Endothelial cell of umbilical vein (primary cell): ENCODE measurements at regions not wholly inside any gene's neighbourhood (a gene's known extent, or its start where the extent isn't known, plus 50 kb on each side); places are given as distances from the start of the nearest gene placed in this dataset.

Experiments
- BruUV-seq: library from RNA; stranded (reverse); fragments of 400-500 nt; replicated peaks from 2 replicates; lab custom pipeline; 2021; lab: Mats Ljungman, UMichigan
- CTCF ChIA-PET: fragments of 300-600, 350-600 bp; sonication (Branson Sonifier 250); formaldehyde crosslinking; loops from one replicate; lab custom pipeline; 2021; ENCODE audit warnings: antibody characterized with exemption, inconsistent platforms; lab: Charles Lee
- POLR2A ChIA-PET: fragments of 300-600, 350-600 bp; sonication (Branson Sonifier 250); formaldehyde crosslinking; loops from one replicate; lab custom pipeline; 2021; ENCODE audit warnings: antibody characterized with exemption, inconsistent platforms; lab: Charles Lee
- DNase-seq: peaks from one replicate; pipeline ENCODE4 v3.0.0-alpha.2; 2011; ENCODE audit warnings: low read depth, low spot score
- FAIRE-seq: peaks from 2 replicates; lab custom pipeline; 2011; peaks lifted over from hg19 to GRCh38; lab: Jason Lieb, UNC
- H2AFZ ChIP-seq: 2 replicates; pipeline ENCODE4 v1.6.0; 2012; ENCODE audit warnings: low read depth, low read length, control low read depth, inconsistent platforms
- H3K27ac ChIP-seq: 2 replicates; pipeline ENCODE4 v1.5.1; 2011; ENCODE audit warnings: low read depth, mild to moderate bottlenecking, control low read depth, low read length, moderate library complexity; ENCODE audit not compliant: insufficient read depth
- H3K27me3 ChIP-seq, 2 experiments: 2 replicates each; pipeline versions ENCODE4 v1.6.0 to v1.6.1; 2011; ENCODE audit warnings: low read length in 2 of 2, mixed read lengths in 1 of 2; ENCODE audit not compliant: control insufficient read depth in 2 of 2, insufficient read depth in 2 of 2
- H3K36me3 ChIP-seq, 2 experiments: 2 replicates in 1 of 2; 3 replicates in 1 of 2; pipeline ENCODE4 v1.5.1; 2011; ENCODE audit warnings: low read length in 2 of 2, mild to moderate bottlenecking in 1 of 2, moderate library complexity in 1 of 2; ENCODE audit not compliant: control insufficient read depth in 2 of 2, insufficient read depth in 2 of 2; ENCODE audit errors: extremely low read depth in 1 of 2
- H3K4me1 ChIP-seq: 3 replicates; pipeline ENCODE4 v1.5.1; 2011; ENCODE audit warnings: mild to moderate bottlenecking, low read length; ENCODE audit not compliant: control insufficient read depth, insufficient read depth; ENCODE audit errors: extremely low read depth
- H3K4me2 ChIP-seq: 2 replicates; pipeline ENCODE4 v1.6.1; 2011; ENCODE audit warnings: low read length, control low read depth, mixed read lengths; ENCODE audit not compliant: insufficient read depth
- H3K4me3 ChIP-seq, 3 experiments: fragments of 200-600 bp in 1 of 3; sonication (generic), shearing (Covaris generic) in 1 of 3; replicated peaks in 1 of 3; 2 replicates each; pipeline ENCODE4 v1.5.1; 2011 to 2016; ENCODE audit warnings: control low read depth in 3 of 3, low read length in 3 of 3, mild to moderate bottlenecking in 2 of 3, inconsistent platforms in 1 of 3, low read depth in 1 of 3, moderate library complexity in 1 of 3; ENCODE audit not compliant: insufficient read depth in 1 of 3
- H3K79me2 ChIP-seq: 2 replicates; pipeline ENCODE4 v1.6.0; 2012; ENCODE audit warnings: low read length, inconsistent platforms; ENCODE audit not compliant: control insufficient read depth, insufficient read depth
- H3K9ac ChIP-seq: replicated peaks from 2 replicates; pipeline ENCODE3; 2011; ENCODE audit warnings: low read length, control low read depth; ENCODE audit not compliant: insufficient read depth; ENCODE audit errors: extremely low read depth
- H3K9me1 ChIP-seq: replicated peaks from 3 replicates; pipeline ENCODE4 v1.6.0; 2011; ENCODE audit warnings: mild to moderate bottlenecking, low read length; ENCODE audit not compliant: control insufficient read depth, insufficient read depth; ENCODE audit errors: extremely low read depth
- H3K9me3 ChIP-seq: replicated peaks from 2 replicates; pipeline ENCODE4 v1.5.1; 2012; ENCODE audit warnings: low read length, inconsistent platforms; ENCODE audit not compliant: control insufficient read depth, insufficient read depth
- H4K20me1 ChIP-seq: replicated peaks from 2 replicates; pipeline ENCODE3; 2011; ENCODE audit warnings: mild to moderate bottlenecking, low read length; ENCODE audit not compliant: control insufficient read depth, insufficient read depth; ENCODE audit errors: extremely low read depth
- CTCF ChIP-seq, 2 donors: IDR thresholded peaks; 1 replicate in 1 of 2; 2 replicates in 1 of 2; pipeline ENCODE4 v1.5.1; 2011; ENCODE audit warnings: low read length in 2 of 2, mild to moderate bottlenecking in 2 of 2, moderate library complexity in 2 of 2, control low read depth in 1 of 2, inconsistent platforms in 1 of 2, low read depth in 1 of 2; ENCODE audit not compliant: insufficient read depth in 1 of 2; ENCODE audit errors: extremely low read depth in 1 of 2
- EZH2 ChIP-seq: IDR thresholded peaks from 2 replicates; pipeline ENCODE4 v1.6.1; 2012; ENCODE audit warnings: borderline replicate concordance, low read depth, mild to moderate bottlenecking, moderate library complexity, low read length, inconsistent platforms; ENCODE audit not compliant: severe bottlenecking
- FOS ChIP-seq: IDR thresholded peaks from 2 replicates; pipeline ENCODE4 v1.6.1; 2011; ENCODE audit warnings: mild to moderate bottlenecking, low read length, moderate library complexity, borderline replicate concordance; ENCODE audit not compliant: insufficient read depth
- GATA2 ChIP-seq: IDR thresholded peaks from 2 replicates; pipeline ENCODE4 v1.7.0; 2011; ENCODE audit warnings: low read depth, mild to moderate bottlenecking, moderate library complexity, mixed read lengths, low read length; ENCODE audit not compliant: insufficient read length, insufficient read depth
- MYC ChIP-seq: IDR thresholded peaks from one replicate; pipeline ENCODE4 v1.6.1; 2011; ENCODE audit warnings: mild to moderate bottlenecking, low read depth, low read length
- POLR2A ChIP-seq: IDR thresholded peaks from 2 replicates; pipeline ENCODE4 v1.6.1; 2012; ENCODE audit warnings: low read depth, mild to moderate bottlenecking, control low read depth, low read length
- POLR2AphosphoS5 ChIP-seq: IDR thresholded peaks from 2 replicates; pipeline ENCODE4 v1.6.1; 2012; ENCODE audit warnings: low read depth, mild to moderate bottlenecking, control low read depth, low read length, moderate library complexity; ENCODE audit not compliant: insufficient read depth
- dilution Hi-C: fragments of 300-500 bp; cut with MboI; formaldehyde crosslinking; loops from one replicate; pipeline ENCODE4 v1.15.0; 2019; ENCODE audit warnings: low sequenced_read_pairs; ENCODE audit not compliant: extremely low pct_ligation_motif_present
- intact Hi-C: fragments of 100-400 bp; cut with micrococcal nuclease; formaldehyde crosslinking; loops from one replicate; pipeline ENCODE4 v1.10.0; 2022

GRCh38 chr13:33678084-33678483 is 139.9 kb upstream of the RFC3 start:
- no peak overlapping the region for H3K9ac ChIP-seq

More at GRCh38 chr13:33678084-33678483, 139.9 kb upstream of the RFC3 start:
- DNase-seq (no peak), FAIRE-seq (no peak)
- no peak overlapping the region for H3K27ac ChIP-seq
- H3K4me1 ChIP-seq = peaks cover 15% of the 10 kb centered on the region
- no peak overlapping the region for H3K4me3 ChIP-seq
- intact Hi-C loops = loop anchor here (5.0 kb wide), 1 partner anchor 44 kb away; no protein-coding TSS in a partner anchor
- no peaks in the 10 kb centered on the region for H3K27me3 ChIP-seq
- BruUV-seq = no TSS peak
- no peak overlapping the region for H3K4me2 ChIP-seq
- ChIA-PET POLR2A (interaction anchor here (0.6 kb wide), 1 partner anchor 806 kb away, joined by 6 read pairs; no protein-coding TSS in a partner anchor), CTCF (interaction anchor here (1.1 to 1.6 kb wide), 3 partner anchors 18 to 44 kb away, joined by 3 to 4 read pairs (median 3); no protein-coding TSS in a partner anchor)
- no peaks in the 10 kb centered on the region for H3K79me2 ChIP-seq
- H3K36me3 ChIP-seq = no peaks in the 10 kb centered on the region
- TF ChIP-seq POLR2AphosphoS5 (no peak), EZH2 (no peak), POLR2A (no peak), MYC (no peak), GATA2 (no peak), CTCF (IDR thresholded peaks at IDR 0.05; ENCODE audit: extremely low read depth in 1 of 2, insufficient read depth in 1 of 2, low read depth in 1 of 2, low read length in 2 of 2) (no peak), FOS (no peak)
- no peaks in the 10 kb centered on the region for H4K20me1 ChIP-seq
- dilution Hi-C loops = no loop called here
- no peaks in the 10 kb centered on the region for H3K9me1 ChIP-seq
- H2AFZ ChIP-seq = no peak overlapping the region
- no peaks in the 10 kb centered on the region for H3K9me3 ChIP-seq
